ENCODE measurements at regions not wholly inside any gene's neighbourhood (a gene's known extent, or its start where the extent isn't known, plus 50 kb on each side); places are given as distances from the start of the nearest gene placed in this dataset.
"Not testable (repeated sequence)": the region's sequence is repeated elsewhere in the genome, so short reads cannot be mapped to it uniquely, and the experiment has no call there.

DNA sequence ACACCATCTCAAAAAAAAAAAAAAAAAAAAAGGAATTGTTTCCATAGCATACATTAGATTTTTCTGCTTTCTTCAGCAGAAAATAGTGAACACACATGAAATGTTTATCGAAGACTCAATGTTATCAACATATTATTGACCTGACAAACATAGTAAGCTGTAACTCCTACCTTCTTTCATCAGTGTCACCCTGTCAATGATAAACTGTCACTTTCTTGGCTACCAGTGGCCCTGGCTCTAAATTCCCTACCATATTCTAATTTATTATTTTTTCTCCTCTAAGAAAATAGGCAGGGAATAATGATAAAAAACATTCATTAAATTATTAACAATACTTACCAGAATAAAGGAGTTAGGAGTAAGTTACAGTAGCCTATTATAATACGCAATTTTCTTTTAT lies 127.3 kb upstream of the KLHL1 start:
- FAIRE-seq (no peak), DNase-seq (ENCODE audit: insufficient read length, low spot score) (no peak)
- TF ChIP-seq POLR2A (IDR thresholded peaks at IDR 0.05; ENCODE audit: low read depth, low read length) (no peak), POU2F2 (IDR thresholded peaks at IDR 0.05; ENCODE audit: low read depth, low read length) (no peak), SPI1 (IDR thresholded peaks at IDR 0.05; ENCODE audit: low read depth, low read length) (no peak), TAF1 (IDR thresholded peaks at IDR 0.05; ENCODE audit: low read depth, low read length) (no peak), POLR2AphosphoS5 (IDR thresholded peaks at IDR 0.05; ENCODE audit: low read depth, low read length) (no peak), PAX5 (IDR thresholded peaks at IDR 0.05; ENCODE audit: insufficient read depth, low read length, severe bottlenecking) (no peak)

DNA sequence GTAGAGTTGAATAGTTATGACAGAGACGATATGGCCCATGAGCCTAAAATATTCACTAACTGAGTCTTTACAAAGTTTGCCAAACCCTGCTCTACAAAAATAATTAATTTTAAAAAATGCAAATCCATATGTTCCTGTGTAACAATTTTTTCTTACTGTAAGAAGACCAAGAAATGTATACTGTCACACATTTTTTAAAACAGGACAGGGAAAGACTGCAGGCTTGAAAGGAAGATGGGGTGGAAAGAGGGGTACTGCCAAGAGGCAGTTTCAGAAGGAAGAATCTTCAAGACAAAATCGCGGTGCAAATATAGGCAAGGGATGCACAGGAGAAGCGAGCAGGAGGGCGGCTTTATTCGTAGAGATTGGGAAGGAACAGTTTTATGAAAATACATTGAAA lies 115.7 kb upstream of the KLHL1 start:
- TF ChIP-seq SPI1 (IDR thresholded peaks at IDR 0.05; ENCODE audit: low read depth, low read length) (no peak), POLR2AphosphoS5 (IDR thresholded peaks at IDR 0.05; ENCODE audit: low read depth, low read length) (no peak), POU2F2 (IDR thresholded peaks at IDR 0.05; ENCODE audit: low read depth, low read length) (no peak), POLR2A (IDR thresholded peaks at IDR 0.05; ENCODE audit: low read depth, low read length) (no peak), TAF1 (IDR thresholded peaks at IDR 0.05; ENCODE audit: low read depth, low read length) (no peak), PAX5 (IDR thresholded peaks at IDR 0.05; ENCODE audit: insufficient read depth, low read length, severe bottlenecking) (no peak)
- DNase-seq (ENCODE audit: insufficient read length, low spot score) (no peak), FAIRE-seq (no peak)

DNA sequence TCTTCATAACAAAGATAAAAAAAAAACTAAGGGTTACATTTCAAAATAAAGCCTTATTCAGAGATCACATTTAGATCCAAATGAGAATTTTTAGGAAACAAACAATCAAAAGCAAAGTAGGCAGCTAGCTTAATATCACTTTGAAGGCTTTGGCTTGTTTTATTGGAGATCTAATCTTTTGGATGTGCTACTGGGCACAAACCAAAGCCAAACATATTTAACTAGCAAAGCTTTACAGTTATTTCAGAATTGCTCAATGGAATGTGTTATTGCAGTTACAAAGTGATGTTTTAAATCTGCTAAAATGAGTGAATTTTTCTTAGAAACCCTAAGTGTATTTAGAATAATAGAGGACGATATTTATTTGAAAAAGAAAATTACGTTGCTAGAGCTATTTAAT lies 114.7 kb upstream of the KLHL1 start:
- DNase-seq (ENCODE audit: insufficient read length, low spot score) (no peak), FAIRE-seq (no peak)
- TF ChIP-seq POLR2A (IDR thresholded peaks at IDR 0.05; ENCODE audit: low read depth, low read length) (no peak), SPI1 (IDR thresholded peaks at IDR 0.05; ENCODE audit: low read depth, low read length) (no peak), POU2F2 (IDR thresholded peaks at IDR 0.05; ENCODE audit: low read depth, low read length) (no peak)

DNA sequence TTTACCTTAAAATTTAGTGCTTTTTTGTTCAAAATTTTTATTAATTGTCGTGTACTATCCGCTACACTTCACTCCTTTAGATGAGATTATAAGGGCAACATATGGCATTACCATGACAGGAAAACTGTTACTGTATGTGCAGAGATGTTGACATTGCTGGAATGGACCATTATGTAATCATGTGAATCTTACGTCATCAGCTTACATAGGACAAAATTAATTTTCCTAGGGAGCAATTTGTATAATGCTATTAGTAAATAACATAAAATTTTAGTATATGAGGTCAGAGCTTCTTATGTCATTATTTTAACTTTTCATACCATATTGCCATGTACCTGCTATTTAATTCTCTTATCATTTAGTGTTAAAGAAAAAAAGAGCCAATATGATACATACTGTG lies 110.4 kb upstream of the KLHL1 start:
- TF ChIP-seq POU2F2 (IDR thresholded peaks at IDR 0.05; ENCODE audit: low read depth, low read length) (no peak), PAX5 (IDR thresholded peaks at IDR 0.05; ENCODE audit: insufficient read depth, low read length, severe bottlenecking) (no peak), POLR2A (IDR thresholded peaks at IDR 0.05; ENCODE audit: low read depth, low read length) (no peak), TAF1 (IDR thresholded peaks at IDR 0.05; ENCODE audit: low read depth, low read length) (no peak), POLR2AphosphoS5 (IDR thresholded peaks at IDR 0.05; ENCODE audit: low read depth, low read length) (no peak)
- DNase-seq (ENCODE audit: insufficient read length, low spot score) = no peak
- FAIRE-seq = no peak

DNA sequence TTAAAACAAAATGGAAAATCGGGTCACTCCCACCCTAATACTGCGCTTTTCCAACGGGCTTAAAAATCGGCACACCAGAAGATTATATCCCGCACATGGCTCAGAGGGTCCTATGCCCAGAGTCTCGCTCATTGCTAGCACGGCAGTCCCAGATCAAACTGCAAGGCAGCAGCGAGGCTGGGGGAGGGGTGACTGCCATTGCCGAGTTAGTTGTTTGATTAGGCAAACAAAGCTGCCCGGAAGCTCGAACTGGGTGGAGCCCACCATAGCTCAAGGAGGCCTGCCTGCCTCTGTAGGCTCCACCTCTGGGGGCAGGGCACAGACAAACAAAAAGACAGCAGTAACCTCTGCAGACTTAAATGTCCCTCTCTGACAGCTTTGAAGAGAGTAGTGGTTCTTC lies 100.7 kb upstream of the KLHL1 start:
- DNase-seq (ENCODE audit: insufficient read length, low spot score); FAIRE-seq: not testable (repeated sequence)

DNA sequence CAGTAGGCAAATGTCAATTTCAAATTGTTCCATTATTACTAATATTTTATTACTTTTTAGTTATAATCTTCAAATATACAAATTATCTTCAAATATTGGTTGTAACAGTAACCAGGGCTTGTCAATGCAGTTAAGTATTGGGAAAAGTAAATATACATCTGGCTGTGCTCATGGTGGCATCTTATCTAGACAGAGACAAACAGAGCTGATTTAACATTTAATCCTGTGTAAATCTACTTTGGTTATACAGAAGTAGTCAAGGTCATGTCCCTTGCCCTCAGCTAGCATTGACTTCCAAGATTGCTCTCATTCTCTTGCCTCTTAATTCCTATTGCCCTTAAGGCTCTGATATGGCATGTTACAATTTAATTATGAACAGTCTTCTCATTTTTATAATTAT lies 98.4 kb upstream of the KLHL1 start:
- FAIRE-seq = no peak
- TF ChIP-seq POLR2A (IDR thresholded peaks at IDR 0.05; ENCODE audit: low read depth, low read length) (no peak), TAF1 (IDR thresholded peaks at IDR 0.05; ENCODE audit: low read depth, low read length) (no peak), SPI1 (IDR thresholded peaks at IDR 0.05; ENCODE audit: low read depth, low read length) (no peak), POLR2AphosphoS5 (IDR thresholded peaks at IDR 0.05; ENCODE audit: low read depth, low read length) (no peak), PAX5 (IDR thresholded peaks at IDR 0.05; ENCODE audit: insufficient read depth, low read length, severe bottlenecking) (no peak)
- DNase-seq (ENCODE audit: insufficient read length, low spot score) = no peak

DNA sequence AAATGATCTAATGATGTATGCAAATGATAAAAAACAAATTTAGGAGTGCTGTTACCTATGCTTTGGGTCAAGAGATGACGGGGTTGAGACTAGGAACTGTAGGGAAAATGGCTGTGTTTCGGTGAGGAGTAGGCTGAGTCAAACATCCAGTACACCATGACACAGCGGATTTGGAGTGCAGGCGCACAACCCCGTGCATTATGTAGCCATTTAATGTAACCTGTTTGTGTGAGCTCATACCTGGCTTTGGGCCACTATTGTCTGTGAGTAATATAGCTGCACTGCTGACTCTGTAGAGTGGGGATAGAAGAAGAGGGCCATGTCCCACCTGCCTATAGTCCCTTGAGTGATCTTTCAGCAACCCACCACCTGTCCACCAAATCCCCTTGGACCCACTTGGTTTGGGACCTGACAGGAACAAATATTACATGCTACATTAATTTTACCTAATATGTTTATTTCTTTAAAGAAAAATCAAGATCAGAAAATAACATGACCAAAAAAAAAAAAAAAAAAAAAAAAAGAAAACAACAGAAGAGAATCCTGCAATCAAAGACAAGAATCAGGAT lies 95.5 kb upstream of the KLHL1 start:
- no peak for DNase-seq (ENCODE audit: insufficient read length, low spot score)
- TF ChIP-seq POLR2AphosphoS5 (IDR thresholded peaks at IDR 0.05; ENCODE audit: low read depth, low read length) = no peak
- no peak for TF ChIP-seq POU2F2 (IDR thresholded peaks at IDR 0.05; ENCODE audit: low read depth, low read length)
- no peak for TF ChIP-seq POLR2A (IDR thresholded peaks at IDR 0.05; ENCODE audit: low read depth, low read length)
- no peak for TF ChIP-seq SPI1 (IDR thresholded peaks at IDR 0.05; ENCODE audit: low read depth, low read length)
- TF ChIP-seq TAF1 (IDR thresholded peaks at IDR 0.05; ENCODE audit: low read depth, low read length) = no peak
- no peak for FAIRE-seq

DNA sequence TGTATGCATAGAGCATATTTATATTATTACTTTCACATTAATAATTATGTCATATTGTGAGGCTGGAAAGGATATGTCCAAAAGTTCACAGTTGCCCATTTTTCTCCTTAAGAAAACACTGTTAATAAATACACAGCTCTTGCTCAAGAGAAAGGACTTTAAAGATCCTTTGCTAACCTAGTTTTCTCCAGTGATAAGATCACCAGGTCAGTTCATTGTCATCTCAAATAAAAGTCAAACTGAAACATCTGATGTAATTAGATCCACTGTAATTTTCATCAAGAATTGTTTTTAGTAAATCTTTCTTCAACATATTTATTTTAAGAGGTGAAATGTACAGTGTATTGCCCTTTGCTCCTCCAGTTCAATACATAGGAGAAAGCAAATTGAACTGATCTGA lies 82.8 kb upstream of the KLHL1 start:
- FAIRE-seq = no peak
- no peak for TF ChIP-seq POLR2A (IDR thresholded peaks at IDR 0.05; ENCODE audit: low read depth, low read length)
- no peak for TF ChIP-seq POLR2AphosphoS5 (IDR thresholded peaks at IDR 0.05; ENCODE audit: low read depth, low read length)
- TF ChIP-seq PAX5 (IDR thresholded peaks at IDR 0.05; ENCODE audit: insufficient read depth, low read length, severe bottlenecking) = no peak
- TF ChIP-seq POU2F2 (IDR thresholded peaks at IDR 0.05; ENCODE audit: low read depth, low read length) = no peak
- TF ChIP-seq SPI1 (IDR thresholded peaks at IDR 0.05; ENCODE audit: low read depth, low read length) = no peak
- TF ChIP-seq TAF1 (IDR thresholded peaks at IDR 0.05; ENCODE audit: low read depth, low read length) = no peak
- no peak for DNase-seq (ENCODE audit: insufficient read length, low spot score)

DNA sequence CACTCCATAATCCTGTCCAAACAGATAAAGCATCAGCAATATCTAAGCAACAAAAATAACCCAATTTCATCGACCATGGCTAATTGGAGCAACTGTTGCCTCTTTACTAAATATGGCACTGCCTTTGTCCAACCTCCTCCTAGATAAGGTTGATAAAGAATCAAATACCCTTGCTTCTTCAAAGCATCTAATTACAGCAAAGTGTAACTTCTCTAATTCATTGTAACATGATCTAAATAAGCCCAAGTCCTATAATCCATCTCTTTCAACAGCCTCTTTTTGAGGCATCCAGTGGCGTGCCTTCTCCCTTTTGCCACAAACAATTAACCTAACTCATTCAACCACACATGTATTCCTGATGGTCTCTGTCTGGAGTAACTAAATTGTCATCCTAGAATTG lies 81.7 kb upstream of the KLHL1 start:
- FAIRE-seq = no peak
- TF ChIP-seq SPI1 (IDR thresholded peaks at IDR 0.05; ENCODE audit: low read depth, low read length) = no peak
- no peak for TF ChIP-seq POU2F2 (IDR thresholded peaks at IDR 0.05; ENCODE audit: low read depth, low read length)
- no peak for TF ChIP-seq POLR2AphosphoS5 (IDR thresholded peaks at IDR 0.05; ENCODE audit: low read depth, low read length)
- no peak for TF ChIP-seq TAF1 (IDR thresholded peaks at IDR 0.05; ENCODE audit: low read depth, low read length)
- no peak for TF ChIP-seq POLR2A (IDR thresholded peaks at IDR 0.05; ENCODE audit: low read depth, low read length)
- no peak for TF ChIP-seq PAX5 (IDR thresholded peaks at IDR 0.05; ENCODE audit: insufficient read depth, low read length, severe bottlenecking)
- DNase-seq (ENCODE audit: insufficient read length, low spot score) = no peak

DNA sequence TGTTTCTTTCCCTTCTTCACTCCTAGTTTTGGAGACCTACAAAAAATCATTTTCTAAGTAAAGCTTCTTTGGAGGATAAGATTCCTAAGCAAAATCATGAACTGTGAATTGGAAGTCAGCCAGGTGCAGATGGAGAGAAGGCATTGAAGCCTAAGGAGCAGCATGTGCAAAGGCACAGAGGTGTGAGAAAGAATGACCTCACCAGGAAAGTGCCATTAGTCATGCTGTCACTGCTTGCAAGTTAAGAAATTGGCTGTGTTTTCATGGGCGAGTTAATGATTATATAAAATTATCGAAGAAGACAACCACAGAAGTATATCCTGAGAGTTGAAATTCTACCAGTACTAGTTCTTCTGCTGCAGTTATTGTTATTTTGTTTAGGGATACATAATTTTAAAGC lies 80.3 kb upstream of the KLHL1 start:
- DNase-seq (ENCODE audit: insufficient read length, low spot score) (no peak), FAIRE-seq (no peak)
- no peak for TF ChIP-seq POLR2A (IDR thresholded peaks at IDR 0.05; ENCODE audit: low read depth, low read length)
- TF ChIP-seq SPI1 (IDR thresholded peaks at IDR 0.05; ENCODE audit: low read depth, low read length) = no peak
- no peak for TF ChIP-seq PAX5 (IDR thresholded peaks at IDR 0.05; ENCODE audit: insufficient read depth, low read length, severe bottlenecking)
- no peak for TF ChIP-seq TAF1 (IDR thresholded peaks at IDR 0.05; ENCODE audit: low read depth, low read length)
- no peak for TF ChIP-seq POU2F2 (IDR thresholded peaks at IDR 0.05; ENCODE audit: low read depth, low read length)
- no peak for TF ChIP-seq POLR2AphosphoS5 (IDR thresholded peaks at IDR 0.05; ENCODE audit: low read depth, low read length)

Data from GM12891 (cell line).